Suprapubic skin (tissue), 4 donors: ENCODE measurements at regions not wholly inside any gene's neighbourhood (a gene's known extent, or its start where the extent isn't known, plus 50 kb on each side); places are given as distances from the start of the nearest gene placed in this dataset.

Experiments used
- DNase-seq, 2 donors: peaks; one replicate each; pipeline ENCODE4 v3.0.0-alpha.2; 2019; ENCODE audit warnings: low spot score in 2 of 2
- H3K27ac ChIP-seq: fragments of 200-600 bp; sonication (generic); one replicate; pipeline ENCODE4 v1.5.1; 2019
- H3K27me3 ChIP-seq: fragments of 200-600 bp; sonication (generic); one replicate; pipeline ENCODE4 v1.5.1; 2019
- H3K36me3 ChIP-seq: fragments of 200-600 bp; sonication (generic); one replicate; pipeline ENCODE4 v1.5.1; 2019
- H3K4me1 ChIP-seq: fragments of 200-600 bp; sonication (generic); one replicate; pipeline ENCODE4 v1.5.1; 2019
- H3K4me3 ChIP-seq: fragments of 200-600 bp; sonication (generic); one replicate; pipeline ENCODE4 v1.5.1; 2019; ENCODE audit warnings: mild to moderate bottlenecking
- H3K9me3 ChIP-seq: fragments of 200-600 bp; sonication (generic); one replicate; pipeline ENCODE4 v1.5.1; 2019
- EP300 ChIP-seq: sonication (generic); formaldehyde crosslinking; IDR thresholded peaks from one replicate; pipeline ENCODE4 v1.6.1; 2017; ENCODE audit warnings: antibody characterized with exemption
- POLR2A ChIP-seq, 2 donors: fragments of 450-650 bp; IDR thresholded peaks; one replicate each; pipeline ENCODE4 v1.6.1; 2017; ENCODE audit warnings: antibody characterized with exemption in 2 of 2, mild to moderate bottlenecking in 2 of 2, moderate library complexity in 2 of 2
- POLR2AphosphoS5 ChIP-seq, 3 donors: sonication (generic); formaldehyde crosslinking; IDR thresholded peaks; one replicate each; pipeline ENCODE4 v1.6.1; 2017; ENCODE audit warnings: antibody characterized with exemption in 3 of 3
- WGBS: methylation state at CpG from one replicate; pipeline ENCODE4 v1.1.5; 2018; 5-methylcytosine and 5-hydroxymethylcytosine counted together
- TF ChIP-seq, protein P1 (sequence below), 2 donors: fragments of 200-600 bp in 1 of 2; fragments of 450-650 bp in 1 of 2; sonication (generic) in 1 of 2; IDR thresholded peaks; one replicate each; pipeline ENCODE4 v1.5.1; 2016 to 2019; ENCODE audit warnings: antibody characterized with exemption in 2 of 2, mild to moderate bottlenecking in 1 of 2, moderate library complexity in 1 of 2

GRCh38 chr7:9120331-9120730, 686.9 kb downstream of the NXPH1 start:
- Histone ChIP-seq H3K9me3 (no peaks in the 10 kb centered on the region), H3K27me3 (no peaks in the 10 kb centered on the region), H3K36me3 (no peaks in the 10 kb centered on the region), H3K4me1 (no peaks in the 10 kb centered on the region), H3K4me3 (no peak overlapping the region), H3K27ac (no peak overlapping the region)
- no peak for DNase-seq
- TF ChIP-seq POLR2A (IDR thresholded peaks at IDR 0.05) (no peak), POLR2AphosphoS5 (IDR thresholded peaks at IDR 0.05) (no peak), EP300 (no peak)
- TF ChIP-seq, protein P1, sequence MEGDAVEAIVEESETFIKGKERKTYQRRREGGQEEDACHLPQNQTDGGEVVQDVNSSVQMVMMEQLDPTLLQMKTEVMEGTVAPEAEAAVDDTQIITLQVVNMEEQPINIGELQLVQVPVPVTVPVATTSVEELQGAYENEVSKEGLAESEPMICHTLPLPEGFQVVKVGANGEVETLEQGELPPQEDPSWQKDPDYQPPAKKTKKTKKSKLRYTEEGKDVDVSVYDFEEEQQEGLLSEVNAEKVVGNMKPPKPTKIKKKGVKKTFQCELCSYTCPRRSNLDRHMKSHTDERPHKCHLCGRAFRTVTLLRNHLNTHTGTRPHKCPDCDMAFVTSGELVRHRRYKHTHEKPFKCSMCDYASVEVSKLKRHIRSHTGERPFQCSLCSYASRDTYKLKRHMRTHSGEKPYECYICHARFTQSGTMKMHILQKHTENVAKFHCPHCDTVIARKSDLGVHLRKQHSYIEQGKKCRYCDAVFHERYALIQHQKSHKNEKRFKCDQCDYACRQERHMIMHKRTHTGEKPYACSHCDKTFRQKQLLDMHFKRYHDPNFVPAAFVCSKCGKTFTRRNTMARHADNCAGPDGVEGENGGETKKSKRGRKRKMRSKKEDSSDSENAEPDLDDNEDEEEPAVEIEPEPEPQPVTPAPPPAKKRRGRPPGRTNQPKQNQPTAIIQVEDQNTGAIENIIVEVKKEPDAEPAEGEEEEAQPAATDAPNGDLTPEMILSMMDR (IDR thresholded peaks at IDR 0.05), result no peak

DNA sequence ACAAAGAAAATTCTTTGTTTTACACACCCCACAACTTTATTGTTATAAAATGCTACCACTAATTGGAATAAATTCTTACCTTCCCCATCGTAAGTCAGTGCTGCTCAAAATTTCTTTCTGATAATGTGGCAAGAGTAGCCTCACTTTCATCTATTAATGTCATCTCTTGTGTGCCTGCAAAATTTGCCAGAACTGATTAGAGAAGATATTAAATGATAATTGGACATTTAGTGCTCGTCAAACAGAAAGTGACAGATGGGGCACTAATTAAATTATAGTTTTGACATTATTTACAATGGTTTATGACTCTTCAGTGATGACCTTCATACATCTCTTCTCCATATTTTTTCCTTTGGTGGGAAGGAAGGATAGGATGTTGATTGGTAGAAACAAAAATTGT, 690.9 kb downstream of the NXPH1 start:
- TF ChIP-seq POLR2AphosphoS5 (IDR thresholded peaks at IDR 0.05) (no peak), POLR2A (IDR thresholded peaks at IDR 0.05) (no peak), EP300 (no peak)
- TF ChIP-seq, protein P1 (IDR thresholded peaks at IDR 0.05), result no peak
- no peaks in the 10 kb centered on the region for H3K9me3 ChIP-seq
- H3K27me3 ChIP-seq, result no peaks in the 10 kb centered on the region
- no peak overlapping the region for H3K4me3 ChIP-seq
- no peak overlapping the region for H3K27ac ChIP-seq
- no peaks in the 10 kb centered on the region for H3K36me3 ChIP-seq
- DNase-seq, result no peak
- H3K4me1 ChIP-seq, result no peaks in the 10 kb centered on the region
- WGBS, result 76% methylated on average over 2 of the region's 2 CpGs

- Histone ChIP-seq H3K4me1 (no peaks in the 10 kb centered on the region), H3K36me3 (no peaks in the 10 kb centered on the region), H3K9me3 (no peaks in the 10 kb centered on the region), H3K27ac (no peak overlapping the region), H3K4me3 (no peak overlapping the region), H3K27me3 (no peaks in the 10 kb centered on the region)
- TF ChIP-seq POLR2AphosphoS5 (IDR thresholded peaks at IDR 0.05) (no peak), POLR2A (IDR thresholded peaks at IDR 0.05) (no peak), EP300 (no peak)
- TF ChIP-seq, protein P1 (IDR thresholded peaks at IDR 0.05), result no peak
- no peak for DNase-seq
Observed at GRCh38 chr7:9125246-9125645, 691.8 kb downstream of the NXPH1 start.

DNA sequence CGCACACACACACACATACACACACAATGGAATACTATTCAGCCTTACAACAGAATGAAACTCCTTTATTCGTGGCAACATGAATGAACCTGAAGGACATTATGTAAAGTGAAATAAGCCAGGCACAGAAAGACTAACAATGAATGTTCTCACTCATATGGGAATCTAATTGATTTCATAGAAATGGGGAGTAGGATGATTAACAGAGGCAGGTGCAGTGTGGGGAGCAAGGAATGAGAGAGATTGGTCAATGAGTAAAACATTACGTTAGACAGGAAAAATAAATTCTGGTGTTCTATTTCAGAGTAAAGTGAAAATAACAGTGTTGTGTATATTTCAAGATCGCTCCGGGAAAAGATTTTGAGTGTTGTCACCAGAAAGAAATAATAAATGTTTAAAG, 694.5 kb downstream of the NXPH1 start:
- no peak for DNase-seq
- Histone ChIP-seq H3K4me3 (no peak overlapping the region), H3K27me3 (no peaks in the 10 kb centered on the region), H3K4me1 (no peaks in the 10 kb centered on the region), H3K36me3 (no peaks in the 10 kb centered on the region), H3K27ac (no peak overlapping the region), H3K9me3 (no peaks in the 10 kb centered on the region)
- TF ChIP-seq POLR2AphosphoS5 (IDR thresholded peaks at IDR 0.05), result no peak
- no peak for TF ChIP-seq EP300
- TF ChIP-seq POLR2A (IDR thresholded peaks at IDR 0.05), result no peak
- TF ChIP-seq, protein P1 (IDR thresholded peaks at IDR 0.05), result no peak
- WGBS, result 91% methylated on average over 5 of the region's 5 CpGs

DNA sequence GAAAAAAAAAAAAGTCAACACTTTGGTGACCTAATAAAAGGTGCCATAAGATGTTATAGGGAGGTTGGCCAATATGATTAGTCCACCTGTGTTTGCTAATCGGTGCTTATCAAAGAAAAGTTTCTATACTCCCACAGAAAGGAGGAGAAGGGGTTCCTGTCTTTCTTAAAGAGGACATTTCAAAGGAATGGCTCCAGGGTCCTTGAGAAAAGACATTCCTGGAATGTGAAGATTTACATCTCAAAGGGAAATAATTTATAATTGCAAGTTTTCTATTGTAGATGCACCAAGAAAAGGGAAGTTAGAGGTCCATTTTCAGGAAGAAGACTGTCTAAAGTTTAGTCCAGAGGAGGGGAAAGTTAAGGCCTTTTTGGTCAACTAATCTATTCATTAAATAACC, 715.3 kb downstream of the NXPH1 start:
- no peak for DNase-seq
- H3K27me3 ChIP-seq, result no peaks in the 10 kb centered on the region
- no peak overlapping the region for H3K27ac ChIP-seq
- no peaks in the 10 kb centered on the region for H3K4me1 ChIP-seq
- H3K9me3 ChIP-seq, result no peaks in the 10 kb centered on the region
- TF ChIP-seq POLR2AphosphoS5 (IDR thresholded peaks at IDR 0.05) (no peak), POLR2A (IDR thresholded peaks at IDR 0.05) (no peak), EP300 (no peak)
- TF ChIP-seq, protein P1 (IDR thresholded peaks at IDR 0.05), result no peak
- 38% methylated on average over 1 of the region's 1 CpG for whole genome bisulfite sequencing
- no peak overlapping the region for H3K4me3 ChIP-seq
- no peaks in the 10 kb centered on the region for H3K36me3 ChIP-seq
